Fibroblast of pulmonary artery (primary cell): ENCODE measurements at regions not wholly inside any gene's neighbourhood (a gene's known extent, or its start where the extent isn't known, plus 50 kb on each side); places are given as distances from the start of the nearest gene placed in this dataset.

ENCODE experiments used
- DNase-seq: peaks from one replicate; pipeline ENCODE4 v3.0.0-alpha.2; 2010; ENCODE audit warnings: low read depth
- H3K4me3 ChIP-seq: replicated peaks from 2 replicates; pipeline ENCODE4 v1.5.1; 2011; ENCODE audit warnings: low read depth, mild to moderate bottlenecking, control low read depth, low read length, moderate library complexity
- TF ChIP-seq, protein P1 (sequence below): IDR thresholded peaks from 2 replicates; pipeline ENCODE4 v1.5.1; 2011; ENCODE audit warnings: mild to moderate bottlenecking, control low read depth, low read length, inconsistent platforms; ENCODE audit errors: missing control alignments

DNA sequence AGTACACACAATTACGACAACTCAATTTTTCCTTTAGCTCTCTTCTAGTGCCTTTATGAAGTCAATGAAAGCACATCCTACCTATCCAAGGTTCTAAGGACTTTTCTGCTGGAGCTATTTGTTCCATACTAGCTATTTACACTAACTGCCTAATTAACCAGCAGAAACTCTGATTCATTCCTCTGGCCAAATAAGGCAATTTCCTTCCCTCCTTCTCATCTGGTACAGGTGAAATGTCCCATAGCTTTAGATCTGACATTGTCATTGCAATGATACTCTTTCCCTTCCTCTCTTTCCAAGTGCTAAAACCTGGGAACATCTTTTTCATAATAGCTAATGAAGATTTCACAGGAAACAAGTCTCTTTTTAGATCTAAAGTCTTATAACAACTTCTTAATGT is 521.7 kb downstream of the SOX2 start:
- TF ChIP-seq, protein P1, sequence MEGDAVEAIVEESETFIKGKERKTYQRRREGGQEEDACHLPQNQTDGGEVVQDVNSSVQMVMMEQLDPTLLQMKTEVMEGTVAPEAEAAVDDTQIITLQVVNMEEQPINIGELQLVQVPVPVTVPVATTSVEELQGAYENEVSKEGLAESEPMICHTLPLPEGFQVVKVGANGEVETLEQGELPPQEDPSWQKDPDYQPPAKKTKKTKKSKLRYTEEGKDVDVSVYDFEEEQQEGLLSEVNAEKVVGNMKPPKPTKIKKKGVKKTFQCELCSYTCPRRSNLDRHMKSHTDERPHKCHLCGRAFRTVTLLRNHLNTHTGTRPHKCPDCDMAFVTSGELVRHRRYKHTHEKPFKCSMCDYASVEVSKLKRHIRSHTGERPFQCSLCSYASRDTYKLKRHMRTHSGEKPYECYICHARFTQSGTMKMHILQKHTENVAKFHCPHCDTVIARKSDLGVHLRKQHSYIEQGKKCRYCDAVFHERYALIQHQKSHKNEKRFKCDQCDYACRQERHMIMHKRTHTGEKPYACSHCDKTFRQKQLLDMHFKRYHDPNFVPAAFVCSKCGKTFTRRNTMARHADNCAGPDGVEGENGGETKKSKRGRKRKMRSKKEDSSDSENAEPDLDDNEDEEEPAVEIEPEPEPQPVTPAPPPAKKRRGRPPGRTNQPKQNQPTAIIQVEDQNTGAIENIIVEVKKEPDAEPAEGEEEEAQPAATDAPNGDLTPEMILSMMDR = no peak
- H3K4me3 ChIP-seq = no peak overlapping the region
- DNase-seq = no peak

DNA sequence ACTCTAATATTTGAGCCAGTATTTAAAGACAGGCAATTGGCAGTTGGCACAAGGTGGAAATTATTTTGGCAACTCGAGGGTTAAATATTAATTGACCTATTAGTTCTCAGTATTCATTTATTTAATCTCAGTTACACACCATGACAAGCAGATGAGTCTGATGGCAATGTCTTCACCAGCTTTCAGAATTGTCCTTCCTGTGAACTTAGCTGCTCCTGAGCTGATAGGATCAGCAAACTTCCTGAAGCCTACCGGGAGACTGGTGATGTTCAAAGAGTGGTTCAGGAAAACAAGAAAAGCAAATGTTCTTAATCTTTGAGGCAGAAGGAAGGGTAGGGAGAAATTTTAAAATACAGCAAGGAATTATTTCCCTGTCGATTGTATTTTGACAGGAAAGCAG is 522.2 kb downstream of the SOX2 start:
- H3K4me3 ChIP-seq = no peak overlapping the region
- TF ChIP-seq, protein P1 = no peak
- no peak for DNase-seq

DNA sequence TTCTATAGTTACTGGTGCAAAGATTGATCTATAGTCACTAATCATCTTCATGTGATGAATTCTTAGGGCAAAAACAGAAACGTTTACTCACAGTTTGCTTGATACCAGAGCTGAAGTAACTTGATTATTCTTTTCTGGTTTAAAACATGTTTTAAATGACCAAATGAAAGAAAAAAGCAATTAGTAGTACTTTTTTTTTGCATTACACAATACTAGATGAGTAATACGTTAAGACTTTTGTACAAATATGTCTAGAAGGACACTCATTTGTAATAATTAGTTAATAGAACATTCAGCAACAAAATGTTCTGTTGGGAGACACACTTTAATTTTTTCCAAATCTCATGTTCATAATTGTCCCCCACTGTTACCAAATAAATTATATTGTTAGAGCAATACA is 523.2 kb downstream of the SOX2 start:
- H3K4me3 ChIP-seq = no peak overlapping the region
- TF ChIP-seq, protein P1 = no peak
- DNase-seq = no peak

DNA sequence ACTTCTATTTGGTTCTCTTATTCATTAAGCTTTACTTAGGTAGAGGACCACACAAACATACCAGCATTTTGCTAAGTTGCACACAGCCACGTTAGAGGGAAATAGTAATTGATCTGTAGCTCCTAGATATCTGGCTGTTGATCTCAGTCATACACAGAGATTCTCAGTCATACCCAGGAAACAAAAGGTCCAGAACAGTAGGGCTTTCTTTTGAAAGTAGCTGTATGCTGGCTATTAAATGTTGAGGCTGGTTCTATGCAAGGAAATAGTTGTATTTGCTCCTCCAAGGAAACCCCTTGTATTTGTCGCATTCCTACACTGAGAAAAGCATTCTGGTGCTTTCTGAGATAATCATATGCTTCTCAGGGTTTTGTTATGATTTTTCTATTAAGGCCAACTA is 523.8 kb downstream of the SOX2 start:
- TF ChIP-seq, protein P1 = no peak
- DNase-seq = no peak
- no peak overlapping the region for H3K4me3 ChIP-seq

DNA sequence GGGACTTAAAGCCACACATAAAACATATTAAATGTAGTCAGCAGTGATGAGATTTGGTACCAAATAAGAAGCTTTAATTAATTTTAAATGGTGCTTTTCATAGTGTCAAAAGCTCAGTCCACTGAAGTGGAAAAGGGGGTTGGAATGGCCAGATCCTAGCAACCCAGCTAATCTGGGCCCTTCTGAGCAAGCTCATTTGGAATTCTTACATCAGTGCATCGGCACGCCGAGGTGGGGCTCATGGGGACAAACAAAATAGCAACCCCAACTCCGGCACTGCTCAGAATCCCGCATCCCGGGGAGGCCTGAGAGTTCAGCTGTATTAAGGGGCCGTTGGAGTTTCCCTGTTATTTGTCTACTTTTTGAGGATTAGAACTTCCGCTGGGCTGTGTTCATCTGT is 526.4 kb downstream of the SOX2 start:
- DNase-seq = no peak
- TF ChIP-seq, protein P1 = no peak
- no peak overlapping the region for H3K4me3 ChIP-seq

DNA sequence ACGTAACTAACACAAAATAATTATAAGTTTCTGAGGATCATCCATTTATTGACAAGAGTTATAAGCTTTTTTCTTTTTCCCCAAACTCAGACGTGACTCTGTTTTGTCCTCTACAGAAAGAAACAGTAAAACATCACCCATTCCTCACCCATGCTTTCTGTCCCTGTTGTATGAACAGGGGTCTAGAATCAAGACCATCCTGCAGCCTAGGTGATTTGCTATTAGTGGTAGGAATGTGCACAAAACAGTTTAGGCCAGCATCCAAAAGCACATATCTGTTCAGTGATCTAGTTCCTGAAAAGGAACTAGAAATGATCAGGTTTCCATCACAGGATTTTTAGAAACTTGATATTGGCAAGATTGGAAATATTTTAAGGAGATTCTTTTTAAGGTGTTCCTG is 527.6 kb downstream of the SOX2 start:
- H3K4me3 ChIP-seq = no peak overlapping the region
- TF ChIP-seq, protein P1 = no peak

DNA sequence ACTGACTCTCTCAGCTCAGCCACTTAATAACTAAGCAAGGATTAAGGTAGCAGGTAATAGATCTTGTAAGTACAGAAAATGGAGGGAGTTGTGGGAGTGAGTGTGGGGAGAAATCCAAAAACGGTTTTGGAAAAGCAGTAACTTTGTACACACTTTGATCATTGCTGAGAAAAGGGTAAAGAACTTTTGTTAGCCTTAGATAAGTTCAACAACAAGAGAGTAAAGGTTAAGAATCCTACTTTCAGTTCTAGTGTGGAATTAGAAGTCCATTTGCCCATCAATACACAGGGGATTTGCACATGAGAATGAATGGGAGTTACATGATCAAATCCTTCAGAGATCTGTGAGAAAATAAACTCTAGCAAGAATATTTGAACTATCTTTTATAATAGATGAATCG is 528.7 kb downstream of the SOX2 start:
- TF ChIP-seq, protein P1 = no peak
- DNase-seq = no peak
- no peak overlapping the region for H3K4me3 ChIP-seq

More for the DNA sequence above, 527.6 kb downstream of the SOX2 start:
- DNase-seq = no peak
